ENCODE measurements at regions not wholly inside any gene's neighbourhood (a gene's known extent, or its start where the extent isn't known, plus 50 kb on each side); places are given as distances from the start of the nearest gene placed in this dataset.

GRCh38 chr5:88666761-88667495, 216.1 kb downstream of the MEF2C start:
- TF ChIP-seq POLR2A (IDR thresholded peaks at IDR 0.05), result no peak
- no peak for TF ChIP-seq CTCF (IDR thresholded peaks at IDR 0.05)
- H3K4me1 ChIP-seq, result peaks cover 0 to 10% of the 10 kb centered on the region in 2 donors
- intact Hi-C loops (cut with DNase I), result no loop called here
- H3K36me3 ChIP-seq, result no peaks in the 10 kb centered on the region
- peak overlapping the region in 1 of 3 donors; percentile 1 for H3K4me3 ChIP-seq (replicated peaks in 1 of 3)
- DNase-seq, result no peak
- H3K27ac ChIP-seq, result no peak overlapping the region
- H3K9me3 ChIP-seq, result no peaks in the 10 kb centered on the region
- WGBS, 2 donors, result 6 to 8% methylated on average over 22 of the region's 22 CpGs
- peaks cover 65% of the 10 kb centered on the region for H3K27me3 ChIP-seq

GRCh38 chr5:88665750-88666215, 217.2 kb downstream of the MEF2C start:
- WGBS, 2 donors, result 7 to 12% methylated on average over 17 of the region's 17 CpGs
- H3K4me1 ChIP-seq, result peaks cover 0 to 14% of the 10 kb centered on the region in 2 donors

GRCh38 chr5:88664645-88665044, 218.3 kb downstream of the MEF2C start:
- H3K9me3 ChIP-seq, result no peaks in the 10 kb centered on the region
- no peak for TF ChIP-seq CTCF (IDR thresholded peaks at IDR 0.05)
- no peak for TF ChIP-seq POLR2A (IDR thresholded peaks at IDR 0.05)
- H3K4me1 ChIP-seq, result peaks cover 0 to 15% of the 10 kb centered on the region in 2 donors
- 6 to 16% methylated on average over 2 of the region's 2 CpGs for WGBS, 2 donors
- H3K27ac ChIP-seq, result no peak overlapping the region
- H3K36me3 ChIP-seq, result no peaks in the 10 kb centered on the region
- H3K27me3 ChIP-seq, result peaks cover 66% of the 10 kb centered on the region
- H3K4me3 ChIP-seq (replicated peaks in 1 of 3), result no peak overlapping the region
- DNase-seq, result no peak
- intact Hi-C loops (cut with DNase I), result no loop called here

More at GRCh38 chr5:88665750-88666215, 217.2 kb downstream of the MEF2C start:
- DNase-seq, result no peak
- Histone ChIP-seq H3K4me3 (replicated peaks in 1 of 3) (no peak overlapping the region), H3K9me3 (no peaks in the 10 kb centered on the region), H3K36me3 (no peaks in the 10 kb centered on the region), H3K27me3 (peaks cover 63% of the 10 kb centered on the region), H3K27ac (no peak overlapping the region)
- TF ChIP-seq POLR2A (IDR thresholded peaks at IDR 0.05) (no peak), CTCF (IDR thresholded peaks at IDR 0.05) (no peak)
- intact Hi-C loops (cut with DNase I), result no loop called here

- H3K9me3 ChIP-seq, result no peaks in the 10 kb centered on the region
- DNase-seq, result no peak
- no peak for TF ChIP-seq POLR2A (IDR thresholded peaks at IDR 0.05)
- TF ChIP-seq CTCF (IDR thresholded peaks at IDR 0.05), result no peak
- H3K4me1 ChIP-seq, result peaks cover 0 to 15% of the 10 kb centered on the region in 2 donors
- no peaks in the 10 kb centered on the region for H3K36me3 ChIP-seq
- intact Hi-C loops (cut with DNase I), result no loop called here
- H3K27ac ChIP-seq, result no peak overlapping the region
- 18 to 19% methylated on average over 7 of the region's 7 CpGs for WGBS, 2 donors
- peaks cover 69% of the 10 kb centered on the region for H3K27me3 ChIP-seq
- no peak overlapping the region for H3K4me3 ChIP-seq (replicated peaks in 1 of 3)
These were observed 219.2 kb downstream of the MEF2C start for GRCh38 chr5:88663793-88664216.

- no peaks in the 10 kb centered on the region for H3K9me3 ChIP-seq
- TF ChIP-seq CTCF (IDR thresholded peaks at IDR 0.05), result no peak
- no peak for TF ChIP-seq POLR2A (IDR thresholded peaks at IDR 0.05)
- no peak for DNase-seq
- no peaks in the 10 kb centered on the region for H3K36me3 ChIP-seq
- peaks cover 70% of the 10 kb centered on the region for H3K27me3 ChIP-seq
- no peak overlapping the region for H3K27ac ChIP-seq
- intact Hi-C loops (cut with DNase I), result no loop called here
- no peak overlapping the region for H3K4me3 ChIP-seq (replicated peaks in 1 of 3)
- 15 to 17% methylated on average over 6 of the region's 6 CpGs for WGBS, 2 donors
- peaks cover 0 to 15% of the 10 kb centered on the region in 2 donors for H3K4me1 ChIP-seq
These were observed 220.1 kb downstream of the MEF2C start for GRCh38 chr5:88662846-88663245.

Measured in thyroid gland (tissue), 4 donors.